ENCODE measurements at regions not wholly inside any gene's neighbourhood (a gene's known extent, or its start where the extent isn't known, plus 50 kb on each side); places are given as distances from the start of the nearest gene placed in this dataset.
A peak's percentile ranks its signal among the peaks of the same experiment; 100 is the strongest.
"Not testable (repeated sequence)": the region's sequence is repeated elsewhere in the genome, so short reads cannot be mapped to it uniquely, and the experiment has no call there.

- no peak overlapping the region for H3K4me3 ChIP-seq (replicated peaks in 1 of 2; ENCODE audit: low read depth in 2 of 2, low read length in 2 of 2)
- peak in 1 of 2 donors; percentile 63 for DNase-seq (ENCODE audit: low read depth in 2 of 2)
- TF ChIP-seq CTCF (IDR thresholded peaks at IDR 0.05; ENCODE audit: low read depth, low read length) = no peak
Observed at GRCh38 chr5:143594902-143595818, 191.7 kb upstream of the NR3C1 start.

GRCh38 chr5:143593723-143594122 lies 190.2 kb upstream of the NR3C1 start:
- DNase-seq (ENCODE audit: low read depth in 2 of 2) = no peak
- TF ChIP-seq CTCF (IDR thresholded peaks at IDR 0.05; ENCODE audit: low read depth, low read length) = no peak
- H3K4me3 ChIP-seq (replicated peaks in 1 of 2; ENCODE audit: low read depth in 2 of 2, low read length in 2 of 2) = no peak overlapping the region

DNA sequence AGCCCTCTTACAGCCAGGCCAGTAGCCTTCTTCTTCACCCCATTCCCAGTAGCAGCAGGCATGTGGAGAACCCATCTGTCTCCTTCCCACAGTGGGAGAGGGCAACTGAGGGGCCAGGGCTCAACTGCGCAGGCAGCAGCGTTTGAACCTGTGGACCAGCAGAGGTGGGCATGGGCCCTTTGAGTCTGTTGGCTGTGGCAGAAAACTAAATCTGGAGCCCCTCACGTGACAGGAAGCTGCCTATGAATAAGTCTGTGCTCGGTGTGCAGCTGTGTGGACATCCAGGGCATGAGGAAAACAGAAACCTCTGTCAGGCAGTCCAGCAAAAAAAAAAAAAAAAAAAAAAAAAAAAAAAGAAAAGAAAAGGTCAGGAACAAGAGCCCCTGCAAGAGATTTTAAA lies 189.2 kb upstream of the NR3C1 start:
- DNase-seq (ENCODE audit: low read depth in 2 of 2) = peak; percentile 63 to 74
- no peak overlapping the region for H3K4me3 ChIP-seq (replicated peaks in 1 of 2; ENCODE audit: low read depth in 2 of 2, low read length in 2 of 2)
- TF ChIP-seq CTCF (IDR thresholded peaks at IDR 0.05; ENCODE audit: low read depth, low read length) = no peak

DNA sequence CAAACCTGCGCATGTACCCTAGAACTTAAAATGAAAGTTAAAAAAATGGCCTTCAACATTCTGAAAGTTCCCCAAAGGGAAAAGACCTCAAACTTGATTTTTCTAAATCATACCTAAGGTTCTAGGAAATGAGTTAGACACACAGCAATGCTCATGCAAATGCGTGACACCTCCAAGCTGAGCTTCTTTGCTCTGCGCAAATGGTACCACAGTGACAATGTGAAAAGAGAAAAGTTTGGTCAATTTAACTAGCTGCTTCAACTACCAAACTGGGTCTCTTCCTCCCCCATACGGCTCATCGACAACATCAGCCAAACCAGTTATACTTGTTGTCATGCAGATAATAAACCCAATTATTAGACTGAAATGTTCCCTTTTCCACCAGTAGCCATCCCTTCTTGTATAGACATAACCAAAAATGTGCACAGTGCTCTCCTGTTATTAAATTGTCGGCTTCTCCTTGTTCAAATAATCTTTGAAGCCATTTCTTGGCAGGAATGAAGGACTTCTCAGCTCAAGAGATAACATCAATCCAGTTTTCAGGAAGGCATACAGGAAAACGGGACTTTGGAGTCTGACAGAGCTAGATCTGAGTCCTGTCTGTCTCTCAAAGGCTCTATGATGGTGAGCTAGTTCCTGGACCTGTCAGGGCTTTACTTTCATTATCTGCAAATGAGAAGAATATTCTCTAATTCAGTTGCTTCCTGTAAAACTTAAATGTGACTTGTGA lies 185.6 kb upstream of the NR3C1 start:
- DNase-seq (ENCODE audit: low read depth in 2 of 2) = no peak
- no peak overlapping the region for H3K4me3 ChIP-seq (replicated peaks in 1 of 2; ENCODE audit: low read depth in 2 of 2, low read length in 2 of 2)
- no peak for TF ChIP-seq CTCF (IDR thresholded peaks at IDR 0.05; ENCODE audit: low read depth, low read length)

DNA sequence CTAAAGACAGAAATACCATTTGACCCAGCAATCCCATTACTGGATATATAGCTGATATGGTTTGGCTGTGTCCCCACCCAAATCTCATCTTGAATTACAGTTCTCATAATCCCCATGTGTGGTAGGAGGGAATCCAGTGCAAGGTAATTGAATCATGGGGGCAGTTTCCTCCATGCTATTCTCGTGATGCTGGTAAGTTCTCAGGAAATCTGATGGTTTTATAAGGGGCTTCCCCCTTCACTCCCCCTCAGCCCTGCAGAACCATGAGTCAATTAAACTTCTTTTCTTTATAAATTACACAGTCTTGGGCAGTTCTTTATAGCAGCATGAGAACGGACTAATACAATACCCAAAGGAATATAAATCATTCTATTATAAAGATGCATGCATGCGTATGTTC lies 184.6 kb upstream of the NR3C1 start:
- not testable (repeated sequence) for DNase-seq (ENCODE audit: low read depth in 2 of 2); H3K4me3 ChIP-seq (replicated peaks in 1 of 2; ENCODE audit: low read depth in 2 of 2, low read length in 2 of 2)

GRCh38 chr5:143586781-143587362 lies 183.4 kb upstream of the NR3C1 start:
- no peak for DNase-seq (ENCODE audit: low read depth in 2 of 2)
- no peak overlapping the region for H3K4me3 ChIP-seq (replicated peaks in 1 of 2; ENCODE audit: low read depth in 2 of 2, low read length in 2 of 2)
- TF ChIP-seq CTCF (IDR thresholded peaks at IDR 0.05; ENCODE audit: low read depth, low read length) = no peak

DNA sequence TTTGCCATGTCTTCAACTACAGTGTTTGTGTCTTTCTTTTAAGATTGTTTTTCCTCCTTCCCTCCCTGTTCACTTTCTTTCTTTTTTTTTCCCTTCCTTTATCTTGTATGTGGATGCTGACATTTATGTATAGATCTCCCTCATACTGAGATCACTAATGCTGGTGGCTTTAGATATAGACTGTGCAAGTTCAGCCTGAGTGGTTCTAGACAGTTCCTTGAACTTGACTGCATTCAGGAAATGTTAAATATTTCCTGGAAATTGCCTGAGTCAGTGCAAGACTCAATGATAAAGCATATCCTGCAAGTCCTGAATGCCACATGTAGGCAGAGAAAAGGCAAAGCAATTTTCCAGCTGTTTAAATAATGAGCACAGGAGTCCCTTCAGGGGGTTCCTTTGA lies 182.5 kb upstream of the NR3C1 start:
- no peak for TF ChIP-seq CTCF (IDR thresholded peaks at IDR 0.05; ENCODE audit: low read depth, low read length)
- DNase-seq (ENCODE audit: low read depth in 2 of 2) = peak; percentile 31 to 50
- H3K4me3 ChIP-seq (replicated peaks in 1 of 2; ENCODE audit: low read depth in 2 of 2, low read length in 2 of 2) = no peak overlapping the region

All from cardiac fibroblast (primary cell).